ENCODE measurements at regions not wholly inside any gene's neighbourhood (a gene's known extent, or its start where the extent isn't known, plus 50 kb on each side); places are given as distances from the start of the nearest gene placed in this dataset.

DNA sequence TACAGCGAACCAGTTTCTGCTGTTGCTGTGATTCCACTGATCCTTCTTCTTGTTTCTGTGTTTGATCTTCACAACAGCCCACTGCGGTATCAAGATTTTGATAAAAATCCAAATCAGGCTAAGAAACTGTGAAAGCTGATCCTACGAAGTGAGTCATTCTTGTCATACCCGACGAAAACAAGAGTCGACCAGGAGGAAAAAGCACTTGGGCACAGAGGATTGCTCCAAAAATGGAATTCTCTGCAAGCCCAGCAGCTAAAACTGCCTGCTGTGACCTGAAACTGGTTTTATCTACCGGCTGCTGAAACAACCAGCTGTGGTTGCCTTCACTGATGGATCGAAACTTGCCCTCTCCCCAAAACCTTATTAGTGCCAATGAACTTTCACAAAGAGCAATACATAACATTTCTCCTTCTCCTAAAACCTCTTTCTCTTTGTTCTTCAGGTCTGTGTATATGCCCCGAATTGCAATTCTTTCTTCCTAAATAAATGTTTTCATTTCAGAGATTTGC lies 607.0 kb upstream of the PRKX start:
- no peaks in the 10 kb centered on the region for H3K4me1 ChIP-seq
- no peaks in the 10 kb centered on the region for H3K9me3 ChIP-seq
- no peak for DNase-seq
- H3K27me3 ChIP-seq: no peaks in the 10 kb centered on the region
- H3K27ac ChIP-seq: no peak overlapping the region
- no peaks in the 10 kb centered on the region for H3K36me3 ChIP-seq
- no peak overlapping the region for H3K4me3 ChIP-seq
- TF ChIP-seq CTCF (IDR thresholded peaks at IDR 0.05): no peak
- TF ChIP-seq POLR2A (IDR thresholded peaks at IDR 0.05): no peak
- intact Hi-C loops (cut with DNase I; ENCODE audit: low total_unique reads): no loop called here

DNA sequence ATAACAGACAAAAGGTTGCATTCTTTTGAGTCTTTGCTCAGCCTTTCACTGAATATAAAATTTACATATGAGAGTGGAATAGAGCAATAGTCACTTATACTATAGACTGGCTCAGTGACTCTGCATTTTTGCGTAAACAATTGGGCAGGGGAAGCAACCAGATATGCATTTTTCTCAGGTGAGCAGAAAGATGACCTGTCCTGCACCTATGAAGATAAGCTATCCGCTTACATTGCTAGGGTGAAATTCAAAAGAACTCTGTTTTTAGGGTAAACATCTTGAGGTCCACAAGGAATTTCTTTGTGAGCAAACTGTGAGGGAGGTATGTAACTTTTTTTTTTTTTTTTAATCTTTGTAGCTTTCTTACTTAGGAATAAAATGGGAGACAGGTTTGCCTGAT lies 602.4 kb upstream of the PRKX start:
- TF ChIP-seq POLR2A (IDR thresholded peaks at IDR 0.05): no peak
- no peak for TF ChIP-seq CTCF (IDR thresholded peaks at IDR 0.05)
- Histone ChIP-seq H3K36me3 (no peaks in the 10 kb centered on the region), H3K4me3 (no peak overlapping the region), H3K9me3 (no peaks in the 10 kb centered on the region), H3K27ac (no peak overlapping the region), H3K27me3 (no peaks in the 10 kb centered on the region), H3K4me1 (no peaks in the 10 kb centered on the region)
- intact Hi-C loops (cut with DNase I; ENCODE audit: low total_unique reads): no loop called here
- no peak for DNase-seq

DNA sequence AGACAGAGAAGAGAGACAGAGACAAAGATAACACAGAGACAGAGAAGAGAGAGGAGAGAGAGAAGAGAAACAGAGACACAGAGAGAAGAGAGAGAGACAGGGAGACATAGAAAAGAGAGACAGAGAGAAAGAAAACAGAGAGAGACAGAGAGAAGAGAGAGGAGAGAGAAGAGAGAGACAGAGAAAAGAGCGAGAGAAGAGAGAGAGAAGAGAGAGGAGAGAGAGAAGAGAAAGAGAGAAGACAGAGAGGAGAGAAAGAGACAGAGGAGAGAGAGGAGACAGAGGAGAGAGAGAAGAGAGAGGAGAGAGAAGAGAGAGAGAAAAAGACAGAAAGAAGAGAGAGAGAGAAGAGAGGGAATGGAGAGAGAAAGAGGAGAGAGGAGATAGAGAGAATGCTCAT lies 601.1 kb upstream of the PRKX start:
- no peaks in the 10 kb centered on the region for H3K36me3 ChIP-seq

GRCh38 chrX:4277122-4277521 lies 563.7 kb upstream of the PRKX start:
- Histone ChIP-seq H3K9me3 (no peaks in the 10 kb centered on the region), H3K27me3 (no peaks in the 10 kb centered on the region), H3K4me3 (no peak overlapping the region), H3K27ac (no peak overlapping the region), H3K36me3 (no peaks in the 10 kb centered on the region), H3K4me1 (no peaks in the 10 kb centered on the region)
- TF ChIP-seq CTCF (IDR thresholded peaks at IDR 0.05): no peak
- intact Hi-C loops (cut with DNase I; ENCODE audit: low total_unique reads): no loop called here
- DNase-seq: no peak

More for the DNA sequence above, 601.1 kb upstream of the PRKX start:
- Histone ChIP-seq H3K4me1 (no peaks in the 10 kb centered on the region), H3K27ac (no peak overlapping the region), H3K9me3 (no peaks in the 10 kb centered on the region), H3K27me3 (no peaks in the 10 kb centered on the region), H3K4me3 (no peak overlapping the region)
- DNase-seq: no peak
- intact Hi-C loops (cut with DNase I; ENCODE audit: low total_unique reads): no loop called here
- TF ChIP-seq POLR2A (IDR thresholded peaks at IDR 0.05) (no peak), CTCF (IDR thresholded peaks at IDR 0.05) (no peak)

GRCh38 chrX:4268676-4269075 lies 555.2 kb upstream of the PRKX start:
- H3K36me3 ChIP-seq: no peaks in the 10 kb centered on the region
- TF ChIP-seq CTCF (IDR thresholded peaks at IDR 0.05) (no peak), POLR2A (IDR thresholded peaks at IDR 0.05) (no peak)
- H3K4me3 ChIP-seq: no peak overlapping the region
- H3K27me3 ChIP-seq: no peaks in the 10 kb centered on the region
- H3K9me3 ChIP-seq: no peaks in the 10 kb centered on the region
- no peak for DNase-seq
- intact Hi-C loops (cut with DNase I; ENCODE audit: low total_unique reads): no loop called here
- H3K4me1 ChIP-seq: no peaks in the 10 kb centered on the region
- no peak overlapping the region for H3K27ac ChIP-seq

Data from uterus (tissue), 3 donors.